ENCODE measurements at regions not wholly inside any gene's neighbourhood (a gene's known extent, or its start where the extent isn't known, plus 50 kb on each side); places are given as distances from the start of the nearest gene placed in this dataset.

- DNase-seq (ENCODE audit: low read depth): no peak
- no peak overlapping the region for H3K4me3 ChIP-seq (ENCODE audit: low read depth, low read length)
- TF ChIP-seq CTCF (IDR thresholded peaks at IDR 0.05; ENCODE audit: control insufficient read depth, extremely low read depth, insufficient read depth): no peak
Measured at GRCh38 chr17:71883845-71884244, 237.0 kb upstream of the SOX9 start.

- no peak for DNase-seq (ENCODE audit: low read depth)
- no peak for TF ChIP-seq CTCF (IDR thresholded peaks at IDR 0.05; ENCODE audit: control insufficient read depth, extremely low read depth, insufficient read depth)
- H3K4me3 ChIP-seq (ENCODE audit: low read depth, low read length): no peak overlapping the region
Measured at GRCh38 chr17:71885662-71886061, 235.2 kb upstream of the SOX9 start.

GRCh38 chr17:71899317-71899716, 221.5 kb upstream of the SOX9 start:
- no peak overlapping the region for H3K4me3 ChIP-seq (ENCODE audit: low read depth, low read length)
- no peak for DNase-seq (ENCODE audit: low read depth)
- TF ChIP-seq CTCF (IDR thresholded peaks at IDR 0.05; ENCODE audit: control insufficient read depth, extremely low read depth, insufficient read depth): no peak

- TF ChIP-seq CTCF (IDR thresholded peaks at IDR 0.05; ENCODE audit: control insufficient read depth, extremely low read depth, insufficient read depth): no peak
- H3K4me3 ChIP-seq (ENCODE audit: low read depth, low read length): no peak overlapping the region
- DNase-seq (ENCODE audit: low read depth): no peak
Measured at GRCh38 chr17:71900621-71901229, 220.1 kb upstream of the SOX9 start.

GRCh38 chr17:71902894-71903506, 217.8 kb upstream of the SOX9 start:
- DNase-seq (ENCODE audit: low read depth): no peak
- H3K4me3 ChIP-seq (ENCODE audit: low read depth, low read length): no peak overlapping the region
- no peak for TF ChIP-seq CTCF (IDR thresholded peaks at IDR 0.05; ENCODE audit: control insufficient read depth, extremely low read depth, insufficient read depth)

GRCh38 chr17:71905376-71906031, 215.3 kb upstream of the SOX9 start:
- H3K4me3 ChIP-seq (ENCODE audit: low read depth, low read length): no peak overlapping the region
- TF ChIP-seq CTCF (IDR thresholded peaks at IDR 0.05; ENCODE audit: control insufficient read depth, extremely low read depth, insufficient read depth): no peak
- DNase-seq (ENCODE audit: low read depth): no peak

Measured in LNCaP clone FGC (cell line).